ENCODE measurements at regions not wholly inside any gene's neighbourhood (a gene's known extent, or its start where the extent isn't known, plus 50 kb on each side); places are given as distances from the start of the nearest gene placed in this dataset.

DNA sequence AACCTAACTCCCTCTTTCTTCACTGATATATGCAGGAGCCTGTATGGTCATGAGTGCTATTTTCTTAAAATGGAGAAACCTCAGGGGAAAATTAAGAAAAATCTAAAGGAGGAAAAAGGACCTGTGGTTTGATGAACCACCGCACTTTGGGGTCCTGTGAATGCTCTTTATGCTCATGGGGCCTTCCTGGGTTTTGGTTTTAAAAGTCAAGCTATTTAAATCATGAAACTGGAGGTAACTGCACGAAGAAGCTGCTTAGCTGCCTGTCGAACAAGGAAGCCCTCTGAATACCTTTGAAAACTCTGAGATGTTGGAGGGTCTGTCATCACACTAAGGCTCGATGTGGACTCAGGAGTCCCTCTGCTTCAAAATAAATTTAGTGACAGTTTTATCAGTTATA lies 564.5 kb upstream of the ADAMTS16 start:
- TF ChIP-seq, protein P1, sequence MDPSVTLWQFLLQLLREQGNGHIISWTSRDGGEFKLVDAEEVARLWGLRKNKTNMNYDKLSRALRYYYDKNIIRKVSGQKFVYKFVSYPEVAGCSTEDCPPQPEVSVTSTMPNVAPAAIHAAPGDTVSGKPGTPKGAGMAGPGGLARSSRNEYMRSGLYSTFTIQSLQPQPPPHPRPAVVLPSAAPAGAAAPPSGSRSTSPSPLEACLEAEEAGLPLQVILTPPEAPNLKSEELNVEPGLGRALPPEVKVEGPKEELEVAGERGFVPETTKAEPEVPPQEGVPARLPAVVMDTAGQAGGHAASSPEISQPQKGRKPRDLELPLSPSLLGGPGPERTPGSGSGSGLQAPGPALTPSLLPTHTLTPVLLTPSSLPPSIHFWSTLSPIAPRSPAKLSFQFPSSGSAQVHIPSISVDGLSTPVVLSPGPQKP (IDR thresholded peaks at IDR 0.05; ENCODE audit: low read depth, low read length) = no peak
- TF ChIP-seq, protein P2, sequence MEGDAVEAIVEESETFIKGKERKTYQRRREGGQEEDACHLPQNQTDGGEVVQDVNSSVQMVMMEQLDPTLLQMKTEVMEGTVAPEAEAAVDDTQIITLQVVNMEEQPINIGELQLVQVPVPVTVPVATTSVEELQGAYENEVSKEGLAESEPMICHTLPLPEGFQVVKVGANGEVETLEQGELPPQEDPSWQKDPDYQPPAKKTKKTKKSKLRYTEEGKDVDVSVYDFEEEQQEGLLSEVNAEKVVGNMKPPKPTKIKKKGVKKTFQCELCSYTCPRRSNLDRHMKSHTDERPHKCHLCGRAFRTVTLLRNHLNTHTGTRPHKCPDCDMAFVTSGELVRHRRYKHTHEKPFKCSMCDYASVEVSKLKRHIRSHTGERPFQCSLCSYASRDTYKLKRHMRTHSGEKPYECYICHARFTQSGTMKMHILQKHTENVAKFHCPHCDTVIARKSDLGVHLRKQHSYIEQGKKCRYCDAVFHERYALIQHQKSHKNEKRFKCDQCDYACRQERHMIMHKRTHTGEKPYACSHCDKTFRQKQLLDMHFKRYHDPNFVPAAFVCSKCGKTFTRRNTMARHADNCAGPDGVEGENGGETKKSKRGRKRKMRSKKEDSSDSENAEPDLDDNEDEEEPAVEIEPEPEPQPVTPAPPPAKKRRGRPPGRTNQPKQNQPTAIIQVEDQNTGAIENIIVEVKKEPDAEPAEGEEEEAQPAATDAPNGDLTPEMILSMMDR (IDR thresholded peaks at IDR 0.05) = no peak
- no peak for TF ChIP-seq POLR2A (IDR thresholded peaks at IDR 0.05; ENCODE audit: low read length)
- TF ChIP-seq, protein P3, sequence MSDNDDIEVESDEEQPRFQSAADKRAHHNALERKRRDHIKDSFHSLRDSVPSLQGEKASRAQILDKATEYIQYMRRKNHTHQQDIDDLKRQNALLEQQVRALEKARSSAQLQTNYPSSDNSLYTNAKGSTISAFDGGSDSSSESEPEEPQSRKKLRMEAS (IDR thresholded peaks at IDR 0.05) = no peak
- TF ChIP-seq, protein P4, sequence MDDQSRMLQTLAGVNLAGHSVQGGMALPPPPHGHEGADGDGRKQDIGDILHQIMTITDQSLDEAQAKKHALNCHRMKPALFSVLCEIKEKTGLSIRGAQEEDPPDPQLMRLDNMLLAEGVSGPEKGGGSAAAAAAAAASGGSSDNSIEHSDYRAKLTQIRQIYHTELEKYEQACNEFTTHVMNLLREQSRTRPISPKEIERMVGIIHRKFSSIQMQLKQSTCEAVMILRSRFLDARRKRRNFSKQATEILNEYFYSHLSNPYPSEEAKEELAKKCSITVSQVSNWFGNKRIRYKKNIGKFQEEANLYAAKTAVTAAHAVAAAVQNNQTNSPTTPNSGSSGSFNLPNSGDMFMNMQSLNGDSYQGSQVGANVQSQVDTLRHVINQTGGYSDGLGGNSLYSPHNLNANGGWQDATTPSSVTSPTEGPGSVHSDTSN (IDR thresholded peaks at IDR 0.05) = no peak
- TF ChIP-seq BHLHE40 (IDR thresholded peaks at IDR 0.05; ENCODE audit: low read depth, low read length) = no peak
- TF ChIP-seq JUNB (IDR thresholded peaks at IDR 0.05) = no peak
- TF ChIP-seq, protein P5, sequence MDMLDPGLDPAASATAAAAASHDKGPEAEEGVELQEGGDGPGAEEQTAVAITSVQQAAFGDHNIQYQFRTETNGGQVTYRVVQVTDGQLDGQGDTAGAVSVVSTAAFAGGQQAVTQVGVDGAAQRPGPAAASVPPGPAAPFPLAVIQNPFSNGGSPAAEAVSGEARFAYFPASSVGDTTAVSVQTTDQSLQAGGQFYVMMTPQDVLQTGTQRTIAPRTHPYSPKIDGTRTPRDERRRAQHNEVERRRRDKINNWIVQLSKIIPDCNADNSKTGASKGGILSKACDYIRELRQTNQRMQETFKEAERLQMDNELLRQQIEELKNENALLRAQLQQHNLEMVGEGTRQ (IDR thresholded peaks at IDR 0.05) = no peak
- TF ChIP-seq KDM1A (IDR thresholded peaks at IDR 0.05; ENCODE audit: low read depth) = no peak
